WTC11 (cell line): ENCODE measurements at regions not wholly inside any gene's neighbourhood (a gene's known extent, or its start where the extent isn't known, plus 50 kb on each side); places are given as distances from the start of the nearest gene placed in this dataset.

Experiments used
- ATAC-seq: fragments of 200-7000 bp; cut with Tn5 transposase; 2 replicates; pipeline ENCODE4 v1.10.0; 2021; ENCODE audit warnings: mild to moderate bottlenecking, moderate library complexity
- CTCF ChIA-PET: fragments of 300-600 bp; sonication (Branson Sonifier 250); formaldehyde crosslinking; loops from one replicate; lab custom pipeline; 2021; ENCODE audit warnings: antibody characterized with exemption; lab: Charles Lee
- POLR2A ChIA-PET: fragments of 350-600 bp; sonication (Branson Sonifier 250); formaldehyde crosslinking; loops from one replicate; lab custom pipeline; 2021; ENCODE audit warnings: antibody characterized with exemption; lab: Charles Lee
- DNase-seq: peaks from one replicate; pipeline ENCODE4 v3.0.0; 2021; ENCODE audit warnings: low spot score
- H3K27ac Mint-ChIP-seq: 2 replicates; pipeline ENCODE4 v1.8.0; 2021; ENCODE audit warnings: mixed read lengths
- H3K27me3 Mint-ChIP-seq: 2 replicates; pipeline ENCODE4 v1.8.0; 2021; ENCODE audit warnings: low read depth, mild to moderate bottlenecking, moderate library complexity, mixed read lengths
- H3K36me3 Mint-ChIP-seq: 2 replicates; pipeline ENCODE4 v1.8.0; 2021; ENCODE audit warnings: mixed read lengths
- H3K4me1 Mint-ChIP-seq: 2 replicates; pipeline ENCODE4 v1.8.0; 2022; ENCODE audit warnings: mixed read lengths
- H3K4me3 Mint-ChIP-seq: 2 replicates; pipeline ENCODE4 v1.8.0; 2021; ENCODE audit warnings: mild to moderate bottlenecking, moderate library complexity, mixed read lengths
- H3K9me3 Mint-ChIP-seq: 2 replicates; pipeline ENCODE4 v1.8.0; 2021; ENCODE audit warnings: mixed read lengths
- FOXJ3 ChIP-seq: sonication (generic); formaldehyde crosslinking; IDR thresholded peaks from 2 replicates; pipeline ENCODE4 v1.9.0; 2021; ENCODE audit warnings: missing genetic modification reagents, mild to moderate bottlenecking, borderline replicate concordance
- FOXK1 ChIP-seq: sonication (generic); formaldehyde crosslinking; IDR thresholded peaks from 2 replicates; pipeline ENCODE4 v1.8.0; 2022; ENCODE audit warnings: mild to moderate bottlenecking, moderate library complexity, missing genetic modification reagents
- HMGA2 ChIP-seq: fragments of 250-450 bp; sonication (Bioruptor Pico); IDR thresholded peaks from 2 replicates; pipeline ENCODE4 v1.4.0; 2021; ENCODE audit warnings: mild to moderate bottlenecking, moderate library complexity
- JUN ChIP-seq: sonication (generic); formaldehyde crosslinking; IDR thresholded peaks from 2 replicates; pipeline ENCODE4 v1.8.0; 2023; ENCODE audit warnings: mild to moderate bottlenecking, missing genetic modification reagents
- MYBL2 ChIP-seq: sonication (generic); formaldehyde crosslinking; IDR thresholded peaks from 2 replicates; pipeline ENCODE4 v1.8.1; 2023; ENCODE audit warnings: mild to moderate bottlenecking, moderate library complexity, missing genetic modification reagents
- NR1H2 ChIP-seq: sonication (generic); formaldehyde crosslinking; IDR thresholded peaks from 2 replicates; pipeline ENCODE4 v1.9.0; 2021; ENCODE audit warnings: mild to moderate bottlenecking, moderate library complexity, missing genetic modification reagents
- SOX15 ChIP-seq: fragments of 250-450 bp; sonication (Bioruptor Pico); IDR thresholded peaks from 2 replicates; pipeline ENCODE4 v1.9.0; 2021; ENCODE audit warnings: mild to moderate bottlenecking
- TCF7 ChIP-seq: sonication (generic); formaldehyde crosslinking; IDR thresholded peaks from 2 replicates; pipeline ENCODE4 v1.8.0; 2022; ENCODE audit warnings: mild to moderate bottlenecking, low read depth, missing genetic modification reagents, moderate library complexity
- ZBTB21 ChIP-seq: sonication (generic); formaldehyde crosslinking; IDR thresholded peaks from 2 replicates; pipeline ENCODE4 v1.8.1; 2023; ENCODE audit warnings: mild to moderate bottlenecking, missing genetic modification reagents, borderline replicate concordance
- ZNF396 ChIP-seq: fragments of 250-450 bp; sonication (Bioruptor Pico); IDR thresholded peaks from 2 replicates; pipeline ENCODE4 v1.8.0; 2021; ENCODE audit warnings: mild to moderate bottlenecking, moderate library complexity, borderline replicate concordance
- ZNF671 ChIP-seq: fragments of 250-450 bp; sonication (Bioruptor Pico); IDR thresholded peaks from 2 replicates; pipeline ENCODE4 v1.8.0; 2021; ENCODE audit warnings: mild to moderate bottlenecking
- TF ChIP-seq, protein P1 (sequence below): sonication (generic); formaldehyde crosslinking; IDR thresholded peaks from 2 replicates; pipeline ENCODE4 v1.8.1; 2023; ENCODE audit warnings: mild to moderate bottlenecking, missing genetic modification reagents
- TF ChIP-seq, protein P2 (sequence below): sonication (generic); formaldehyde crosslinking; IDR thresholded peaks from 2 replicates; pipeline ENCODE4 v1.8.1; 2022; ENCODE audit warnings: low read depth, missing genetic modification reagents, borderline replicate concordance
- TF ChIP-seq, protein P3 (sequence below): sonication (generic); formaldehyde crosslinking; IDR thresholded peaks from 2 replicates; pipeline ENCODE4 v1.8.1; 2023; ENCODE audit warnings: mild to moderate bottlenecking, missing genetic modification reagents
- TF ChIP-seq, protein P4 (sequence below): fragments of 250-450 bp; sonication (Bioruptor Pico); conservative IDR thresholded peaks from 2 replicates; pipeline ENCODE4 v1.9.0; 2021; ENCODE audit warnings: mild to moderate bottlenecking
- TF ChIP-seq, protein P5 (sequence below): sonication (generic); formaldehyde crosslinking; IDR thresholded peaks from 2 replicates; pipeline ENCODE4 v1.8.1; 2022; ENCODE audit warnings: mild to moderate bottlenecking, moderate library complexity, missing genetic modification reagents
- TF ChIP-seq, protein P6 (sequence below): fragments of 250-450 bp; sonication (Bioruptor Pico); IDR thresholded peaks from 2 replicates; pipeline ENCODE4 v1.9.0; 2021; ENCODE audit warnings: mild to moderate bottlenecking
- TF ChIP-seq, protein P7 (sequence below): sonication (generic); formaldehyde crosslinking; IDR thresholded peaks from 2 replicates; pipeline ENCODE4 v1.8.0; 2022; ENCODE audit warnings: mild to moderate bottlenecking, missing genetic modification reagents
- TF ChIP-seq, protein P8 (sequence below): sonication (generic); formaldehyde crosslinking; IDR thresholded peaks from 2 replicates; pipeline ENCODE4 v1.8.1; 2022; ENCODE audit warnings: mild to moderate bottlenecking, missing genetic modification reagents, moderate library complexity, borderline replicate concordance

DNA sequence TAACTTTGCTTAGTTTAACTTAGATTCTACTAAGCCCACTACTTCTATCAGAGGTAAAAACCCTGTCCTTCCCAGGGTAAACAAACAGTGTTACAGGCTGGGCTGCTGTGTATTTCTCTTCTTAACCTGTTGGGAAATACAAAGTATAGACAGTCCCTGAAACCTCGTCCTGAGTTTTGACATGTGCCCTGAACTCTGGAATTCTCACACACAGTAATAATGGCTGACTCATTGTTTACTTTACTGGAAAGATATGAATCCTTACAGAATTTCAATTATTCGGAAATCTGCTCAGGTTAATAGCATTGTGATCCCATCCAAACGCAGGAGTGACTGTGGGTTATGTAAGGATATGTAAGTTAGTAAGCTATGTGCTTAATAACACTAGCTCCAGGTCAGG, 199.1 kb downstream of the TMEM114 start:
- H3K9me3 Mint-ChIP-seq, result peaks cover 94% of the 10 kb centered on the region
- DNase-seq (no peak), ATAC-seq (no peak)
- H3K27me3 Mint-ChIP-seq, result peaks cover 5% of the 10 kb centered on the region
- peaks cover 90% of the 10 kb centered on the region for H3K36me3 Mint-ChIP-seq
- H3K4me3 Mint-ChIP-seq, result no peak overlapping the region
- TF ChIP-seq FOXK1 (CRISPR knock-in tag), result no peak
- TF ChIP-seq TCF7 (CRISPR knock-in tag), result no peak
- TF ChIP-seq, protein P1, sequence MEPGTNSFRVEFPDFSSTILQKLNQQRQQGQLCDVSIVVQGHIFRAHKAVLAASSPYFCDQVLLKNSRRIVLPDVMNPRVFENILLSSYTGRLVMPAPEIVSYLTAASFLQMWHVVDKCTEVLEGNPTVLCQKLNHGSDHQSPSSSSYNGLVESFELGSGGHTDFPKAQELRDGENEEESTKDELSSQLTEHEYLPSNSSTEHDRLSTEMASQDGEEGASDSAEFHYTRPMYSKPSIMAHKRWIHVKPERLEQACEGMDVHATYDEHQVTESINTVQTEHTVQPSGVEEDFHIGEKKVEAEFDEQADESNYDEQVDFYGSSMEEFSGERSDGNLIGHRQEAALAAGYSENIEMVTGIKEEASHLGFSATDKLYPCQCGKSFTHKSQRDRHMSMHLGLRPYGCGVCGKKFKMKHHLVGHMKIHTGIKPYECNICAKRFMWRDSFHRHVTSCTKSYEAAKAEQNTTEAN (CRISPR knock-in tag), result no peak
- TF ChIP-seq HMGA2 (CRISPR knock-in tag), result no peak
- no peak for TF ChIP-seq SOX15 (CRISPR knock-in tag)
- no peak for TF ChIP-seq ZNF396 (CRISPR knock-in tag)
- no peak for TF ChIP-seq ZBTB21 (CRISPR knock-in tag)
- TF ChIP-seq, protein P2, sequence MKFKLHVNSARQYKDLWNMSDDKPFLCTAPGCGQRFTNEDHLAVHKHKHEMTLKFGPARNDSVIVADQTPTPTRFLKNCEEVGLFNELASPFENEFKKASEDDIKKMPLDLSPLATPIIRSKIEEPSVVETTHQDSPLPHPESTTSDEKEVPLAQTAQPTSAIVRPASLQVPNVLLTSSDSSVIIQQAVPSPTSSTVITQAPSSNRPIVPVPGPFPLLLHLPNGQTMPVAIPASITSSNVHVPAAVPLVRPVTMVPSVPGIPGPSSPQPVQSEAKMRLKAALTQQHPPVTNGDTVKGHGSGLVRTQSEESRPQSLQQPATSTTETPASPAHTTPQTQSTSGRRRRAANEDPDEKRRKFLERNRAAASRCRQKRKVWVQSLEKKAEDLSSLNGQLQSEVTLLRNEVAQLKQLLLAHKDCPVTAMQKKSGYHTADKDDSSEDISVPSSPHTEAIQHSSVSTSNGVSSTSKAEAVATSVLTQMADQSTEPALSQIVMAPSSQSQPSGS (CRISPR knock-in tag), result no peak
- POLR2A ChIA-PET, result no interaction called here
- CTCF ChIA-PET, result no interaction called here
- H3K4me1 Mint-ChIP-seq, result no peaks in the 10 kb centered on the region
- no peak overlapping the region for H3K27ac Mint-ChIP-seq

DNA sequence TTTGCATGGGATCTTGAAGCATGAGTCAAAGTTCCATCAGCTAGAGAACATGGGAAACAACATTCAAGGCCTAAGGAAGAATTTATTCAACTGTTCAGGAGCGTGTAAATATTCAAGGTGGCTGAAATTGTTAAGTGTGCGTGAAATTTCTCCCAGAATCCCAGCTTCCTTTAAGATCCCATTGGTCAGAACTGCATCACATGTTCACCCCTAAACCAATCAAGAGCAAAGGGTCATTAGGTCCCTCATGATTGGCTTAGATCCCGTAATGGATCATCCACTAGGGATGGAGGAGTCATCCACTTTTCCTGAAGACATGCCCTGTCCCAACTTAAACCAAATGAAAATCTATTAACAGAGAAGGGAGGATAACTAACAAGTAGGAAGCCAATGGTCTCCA, 201.6 kb downstream of the TMEM114 start:
- ATAC-seq, result no peak
- POLR2A ChIA-PET, result no interaction called here
- TF ChIP-seq, protein P3, sequence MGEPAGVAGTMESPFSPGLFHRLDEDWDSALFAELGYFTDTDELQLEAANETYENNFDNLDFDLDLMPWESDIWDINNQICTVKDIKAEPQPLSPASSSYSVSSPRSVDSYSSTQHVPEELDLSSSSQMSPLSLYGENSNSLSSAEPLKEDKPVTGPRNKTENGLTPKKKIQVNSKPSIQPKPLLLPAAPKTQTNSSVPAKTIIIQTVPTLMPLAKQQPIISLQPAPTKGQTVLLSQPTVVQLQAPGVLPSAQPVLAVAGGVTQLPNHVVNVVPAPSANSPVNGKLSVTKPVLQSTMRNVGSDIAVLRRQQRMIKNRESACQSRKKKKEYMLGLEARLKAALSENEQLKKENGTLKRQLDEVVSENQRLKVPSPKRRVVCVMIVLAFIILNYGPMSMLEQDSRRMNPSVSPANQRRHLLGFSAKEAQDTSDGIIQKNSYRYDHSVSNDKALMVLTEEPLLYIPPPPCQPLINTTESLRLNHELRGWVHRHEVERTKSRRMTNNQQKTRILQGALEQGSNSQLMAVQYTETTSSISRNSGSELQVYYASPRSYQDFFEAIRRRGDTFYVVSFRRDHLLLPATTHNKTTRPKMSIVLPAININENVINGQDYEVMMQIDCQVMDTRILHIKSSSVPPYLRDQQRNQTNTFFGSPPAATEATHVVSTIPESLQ (CRISPR knock-in tag), result no peak
- TF ChIP-seq, protein P4, sequence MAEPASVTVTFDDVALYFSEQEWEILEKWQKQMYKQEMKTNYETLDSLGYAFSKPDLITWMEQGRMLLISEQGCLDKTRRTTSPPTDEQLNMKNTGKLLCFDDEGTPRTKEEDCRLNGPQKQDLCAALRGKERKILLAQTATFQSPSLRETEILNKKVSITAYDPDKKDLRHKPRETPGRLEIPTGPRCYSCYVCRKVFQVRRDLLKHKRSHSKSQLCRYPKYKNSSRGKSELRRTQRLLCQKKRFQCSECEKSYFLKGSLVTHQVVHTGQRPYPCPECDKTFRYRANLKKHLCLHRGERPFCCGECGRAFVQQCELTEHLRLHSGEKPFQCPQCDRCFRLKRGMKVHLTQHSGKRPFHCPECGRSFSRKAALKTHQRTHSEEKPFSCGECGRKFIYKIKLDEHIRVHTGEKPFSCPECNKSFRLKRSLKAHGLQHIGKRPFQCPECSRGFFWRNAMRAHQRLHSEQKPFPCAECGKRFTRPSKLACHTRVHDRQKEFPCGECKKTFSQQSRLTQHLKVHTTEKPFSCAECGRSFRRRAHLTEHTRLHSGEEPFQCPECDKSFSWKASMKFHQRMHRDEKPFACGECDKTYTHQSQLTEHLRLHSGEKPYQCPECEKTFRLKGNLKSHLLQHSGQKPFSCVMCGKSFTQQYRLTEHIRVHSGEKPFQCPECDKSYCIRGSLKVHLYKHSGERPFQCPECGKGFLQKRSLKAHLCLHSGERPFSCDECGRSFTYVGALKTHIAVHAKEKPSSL (CRISPR knock-in tag), result no peak
- TF ChIP-seq, protein P5, sequence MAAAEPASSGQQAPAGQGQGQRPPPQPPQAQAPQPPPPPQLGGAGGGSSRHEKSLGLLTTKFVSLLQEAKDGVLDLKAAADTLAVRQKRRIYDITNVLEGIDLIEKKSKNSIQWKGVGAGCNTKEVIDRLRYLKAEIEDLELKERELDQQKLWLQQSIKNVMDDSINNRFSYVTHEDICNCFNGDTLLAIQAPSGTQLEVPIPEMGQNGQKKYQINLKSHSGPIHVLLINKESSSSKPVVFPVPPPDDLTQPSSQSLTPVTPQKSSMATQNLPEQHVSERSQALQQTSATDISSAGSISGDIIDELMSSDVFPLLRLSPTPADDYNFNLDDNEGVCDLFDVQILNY (CRISPR knock-in tag), result no peak
- TF ChIP-seq, protein P6, sequence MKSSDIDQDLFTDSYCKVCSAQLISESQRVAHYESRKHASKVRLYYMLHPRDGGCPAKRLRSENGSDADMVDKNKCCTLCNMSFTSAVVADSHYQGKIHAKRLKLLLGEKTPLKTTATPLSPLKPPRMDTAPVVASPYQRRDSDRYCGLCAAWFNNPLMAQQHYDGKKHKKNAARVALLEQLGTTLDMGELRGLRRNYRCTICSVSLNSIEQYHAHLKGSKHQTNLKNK (CRISPR knock-in tag), result no peak
- TF ChIP-seq FOXJ3 (CRISPR knock-in tag) (no peak), NR1H2 (CRISPR knock-in tag) (no peak), JUN (CRISPR knock-in tag) (no peak), MYBL2 (no peak), FOXK1 (CRISPR knock-in tag) (no peak), ZNF671 (CRISPR knock-in tag) (no peak)
- TF ChIP-seq, protein P7, sequence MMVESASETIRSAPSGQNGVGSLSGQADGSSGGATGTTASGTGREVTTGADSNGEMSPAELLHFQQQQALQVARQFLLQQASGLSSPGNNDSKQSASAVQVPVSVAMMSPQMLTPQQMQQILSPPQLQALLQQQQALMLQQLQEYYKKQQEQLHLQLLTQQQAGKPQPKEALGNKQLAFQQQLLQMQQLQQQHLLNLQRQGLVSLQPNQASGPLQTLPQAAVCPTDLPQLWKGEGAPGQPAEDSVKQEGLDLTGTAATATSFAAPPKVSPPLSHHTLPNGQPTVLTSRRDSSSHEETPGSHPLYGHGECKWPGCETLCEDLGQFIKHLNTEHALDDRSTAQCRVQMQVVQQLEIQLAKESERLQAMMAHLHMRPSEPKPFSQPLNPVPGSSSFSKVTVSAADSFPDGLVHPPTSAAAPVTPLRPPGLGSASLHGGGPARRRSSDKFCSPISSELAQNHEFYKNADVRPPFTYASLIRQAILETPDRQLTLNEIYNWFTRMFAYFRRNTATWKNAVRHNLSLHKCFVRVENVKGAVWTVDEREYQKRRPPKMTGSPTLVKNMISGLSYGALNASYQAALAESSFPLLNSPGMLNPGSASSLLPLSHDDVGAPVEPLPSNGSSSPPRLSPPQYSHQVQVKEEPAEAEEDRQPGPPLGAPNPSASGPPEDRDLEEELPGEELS (CRISPR knock-in tag), result no peak
- TF ChIP-seq, protein P8, sequence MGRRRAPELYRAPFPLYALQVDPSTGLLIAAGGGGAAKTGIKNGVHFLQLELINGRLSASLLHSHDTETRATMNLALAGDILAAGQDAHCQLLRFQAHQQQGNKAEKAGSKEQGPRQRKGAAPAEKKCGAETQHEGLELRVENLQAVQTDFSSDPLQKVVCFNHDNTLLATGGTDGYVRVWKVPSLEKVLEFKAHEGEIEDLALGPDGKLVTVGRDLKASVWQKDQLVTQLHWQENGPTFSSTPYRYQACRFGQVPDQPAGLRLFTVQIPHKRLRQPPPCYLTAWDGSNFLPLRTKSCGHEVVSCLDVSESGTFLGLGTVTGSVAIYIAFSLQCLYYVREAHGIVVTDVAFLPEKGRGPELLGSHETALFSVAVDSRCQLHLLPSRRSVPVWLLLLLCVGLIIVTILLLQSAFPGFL (CRISPR knock-in tag), result no peak

More for the DNA sequence above, 201.6 kb downstream of the TMEM114 start:
- CTCF ChIA-PET, result no interaction called here
- Mint-ChIP-seq H3K4me3 (no peak overlapping the region), H3K9me3 (peaks cover 97% of the 10 kb centered on the region), H3K27me3 (peaks cover 5% of the 10 kb centered on the region), H3K27ac (no peak overlapping the region), H3K36me3 (peaks cover 84% of the 10 kb centered on the region), H3K4me1 (no peaks in the 10 kb centered on the region)
- no peak for DNase-seq
